Keratinocyte (primary cell): ENCODE measurements at regions not wholly inside any gene's neighbourhood (a gene's known extent, or its start where the extent isn't known, plus 50 kb on each side); places are given as distances from the start of the nearest gene placed in this dataset.

ENCODE experiments used
- EZH2 ChIP-seq: IDR thresholded peaks from one replicate; pipeline ENCODE4 v1.6.1; 2012; ENCODE audit warnings: inconsistent platforms, mild to moderate bottlenecking, low read length, moderate library complexity
- TF ChIP-seq, protein P1 (sequence below), 3 experiments: IDR thresholded peaks in 1 of 3; conservative IDR thresholded peaks in 1 of 3; optimal IDR thresholded peaks in 1 of 3; 2 replicates in 2 of 3; 3 replicates in 1 of 3; pipeline versions ENCODE3 to v1.5.1; 2011; ENCODE audit warnings: low read length in 3 of 3, mild to moderate bottlenecking in 3 of 3, moderate library complexity in 2 of 3, control low read depth in 1 of 3, inconsistent platforms in 1 of 3; ENCODE audit not compliant: insufficient read depth in 2 of 3; ENCODE audit errors: extremely low read depth in 1 of 3

DNA sequence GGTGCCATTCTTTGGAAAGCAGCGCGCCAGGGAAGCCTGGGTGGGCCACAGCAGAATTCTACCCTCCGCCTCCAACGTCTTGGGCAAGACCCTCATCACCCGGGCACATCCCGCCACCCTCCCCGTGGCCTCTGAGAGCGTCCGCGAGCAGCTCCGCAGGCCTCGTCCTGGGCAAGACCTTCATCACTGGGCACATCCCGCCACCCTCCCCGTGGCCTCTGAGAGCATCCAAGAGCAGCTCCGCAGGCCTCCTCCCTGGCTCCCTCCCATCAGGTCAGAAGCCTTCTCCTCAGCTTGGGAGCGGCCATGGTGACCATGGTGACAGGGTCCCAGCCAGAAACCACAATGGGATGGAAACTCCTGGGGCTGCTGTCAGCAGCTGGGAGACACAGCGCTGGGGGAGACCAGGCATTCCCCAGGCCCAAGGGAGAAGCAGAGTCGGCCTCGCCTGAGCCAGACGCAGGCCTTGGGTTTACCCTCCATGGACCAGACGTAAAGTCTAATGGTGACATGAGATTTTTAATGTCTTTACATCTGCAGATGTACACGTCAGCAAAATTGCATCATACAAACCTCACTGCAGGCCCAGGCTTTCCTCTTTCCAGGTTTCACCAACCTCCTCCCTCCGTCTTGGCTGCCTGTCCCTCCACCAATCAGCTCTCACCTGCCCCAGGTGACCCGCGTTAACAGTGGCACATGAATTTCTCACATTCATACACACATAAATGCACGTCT lies 55.1 kb upstream of the PPP2R2D start:
- TF ChIP-seq, protein P1, sequence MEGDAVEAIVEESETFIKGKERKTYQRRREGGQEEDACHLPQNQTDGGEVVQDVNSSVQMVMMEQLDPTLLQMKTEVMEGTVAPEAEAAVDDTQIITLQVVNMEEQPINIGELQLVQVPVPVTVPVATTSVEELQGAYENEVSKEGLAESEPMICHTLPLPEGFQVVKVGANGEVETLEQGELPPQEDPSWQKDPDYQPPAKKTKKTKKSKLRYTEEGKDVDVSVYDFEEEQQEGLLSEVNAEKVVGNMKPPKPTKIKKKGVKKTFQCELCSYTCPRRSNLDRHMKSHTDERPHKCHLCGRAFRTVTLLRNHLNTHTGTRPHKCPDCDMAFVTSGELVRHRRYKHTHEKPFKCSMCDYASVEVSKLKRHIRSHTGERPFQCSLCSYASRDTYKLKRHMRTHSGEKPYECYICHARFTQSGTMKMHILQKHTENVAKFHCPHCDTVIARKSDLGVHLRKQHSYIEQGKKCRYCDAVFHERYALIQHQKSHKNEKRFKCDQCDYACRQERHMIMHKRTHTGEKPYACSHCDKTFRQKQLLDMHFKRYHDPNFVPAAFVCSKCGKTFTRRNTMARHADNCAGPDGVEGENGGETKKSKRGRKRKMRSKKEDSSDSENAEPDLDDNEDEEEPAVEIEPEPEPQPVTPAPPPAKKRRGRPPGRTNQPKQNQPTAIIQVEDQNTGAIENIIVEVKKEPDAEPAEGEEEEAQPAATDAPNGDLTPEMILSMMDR (optimal IDR thresholded peaks at IDR 0.05 in 1 of 3, IDR thresholded peaks at IDR 0.05 in 1 of 3, conservative IDR thresholded peaks at IDR 0.05 in 1 of 3; ENCODE audit: extremely low read depth in 1 of 3, insufficient read depth in 2 of 3, low read length in 3 of 3) = no peak
- TF ChIP-seq EZH2 = no peak
